Keratinocyte (primary cell): ENCODE measurements at regions not wholly inside any gene's neighbourhood (a gene's known extent, or its start where the extent isn't known, plus 50 kb on each side); places are given as distances from the start of the nearest gene placed in this dataset.

Experiments
- DNase-seq: peaks from one replicate; pipeline ENCODE4 v3.0.0-alpha.2; 2011; ENCODE audit warnings: low read depth, missing footprints, low spot score
- FAIRE-seq: peaks from 2 replicates; lab custom pipeline; 2011; peaks lifted over from hg19 to GRCh38; lab: Jason Lieb, UNC
- H2AFZ ChIP-seq: 2 replicates; pipeline ENCODE4 v1.6.0; 2012; ENCODE audit warnings: low read length, control low read depth, inconsistent platforms; ENCODE audit not compliant: control insufficient read depth
- H3K27ac ChIP-seq: 2 replicates; pipeline ENCODE4 v1.5.1; 2011; ENCODE audit warnings: low read length; ENCODE audit not compliant: control insufficient read depth, insufficient read depth
- H3K27me3 ChIP-seq: 3 replicates; pipeline ENCODE4 v1.6.0; 2011; ENCODE audit warnings: low read length; ENCODE audit not compliant: control insufficient read depth, insufficient read depth; ENCODE audit errors: extremely low read depth
- H3K36me3 ChIP-seq, 2 experiments: 2 replicates in 1 of 2; 3 replicates in 1 of 2; pipeline ENCODE4 v1.5.1; 2011; ENCODE audit warnings: low read length in 2 of 2, mild to moderate bottlenecking in 1 of 2; ENCODE audit not compliant: control insufficient read depth in 2 of 2, insufficient read depth in 2 of 2; ENCODE audit errors: extremely low read depth in 1 of 2
- H3K4me1 ChIP-seq: 3 replicates; pipeline ENCODE4 v1.5.1; 2011; ENCODE audit warnings: low read length; ENCODE audit not compliant: control insufficient read depth, insufficient read depth; ENCODE audit errors: extremely low read depth
- H3K4me2 ChIP-seq: 3 replicates; pipeline ENCODE4 v1.6.0; 2011; ENCODE audit warnings: low read depth, low read length; ENCODE audit not compliant: control insufficient read depth, insufficient read depth; ENCODE audit errors: extremely low read depth
- H3K4me3 ChIP-seq, 3 experiments: fragments of 200-600 bp in 1 of 3; sonication (generic) in 1 of 3; 2 replicates in 2 of 3; 3 replicates in 1 of 3; pipeline ENCODE4 v1.5.1; 2011 to 2016; ENCODE audit warnings: low read length in 3 of 3, mild to moderate bottlenecking in 3 of 3, control low read depth in 2 of 3, inconsistent platforms in 1 of 3, low read depth in 1 of 3, mixed read lengths in 1 of 3, mixed run types in 1 of 3, moderate library complexity in 1 of 3; ENCODE audit not compliant: control insufficient read depth in 2 of 3, insufficient read depth in 2 of 3; ENCODE audit errors: extremely low read depth in 1 of 3
- H3K79me2 ChIP-seq: 2 replicates; pipeline ENCODE4 v1.6.0; 2012; ENCODE audit warnings: low read length; ENCODE audit not compliant: control insufficient read depth, insufficient read depth
- H3K9ac ChIP-seq: 3 replicates; pipeline ENCODE4 v1.6.0; 2011; ENCODE audit warnings: low read length; ENCODE audit not compliant: control insufficient read depth, insufficient read depth; ENCODE audit errors: extremely low read depth
- H3K9me1 ChIP-seq: 3 replicates; pipeline ENCODE4 v1.6.0; 2011; ENCODE audit warnings: low read length; ENCODE audit not compliant: control insufficient read depth, insufficient read depth; ENCODE audit errors: extremely low read depth
- H3K9me3 ChIP-seq: 2 replicates; pipeline ENCODE4 v1.5.1; 2012; ENCODE audit warnings: low read depth, low read length; ENCODE audit not compliant: control insufficient read depth
- H4K20me1 ChIP-seq: 3 replicates; pipeline ENCODE4 v1.6.0; 2011; ENCODE audit warnings: low read length; ENCODE audit not compliant: control insufficient read depth, insufficient read depth; ENCODE audit errors: extremely low read depth
- CTCF ChIP-seq, 3 experiments: IDR thresholded peaks in 1 of 3; conservative IDR thresholded peaks in 1 of 3; optimal IDR thresholded peaks in 1 of 3; 2 replicates in 2 of 3; 3 replicates in 1 of 3; pipeline versions ENCODE3 to v1.5.1; 2011; ENCODE audit warnings: low read length in 3 of 3, mild to moderate bottlenecking in 3 of 3, moderate library complexity in 2 of 3, control low read depth in 1 of 3, inconsistent platforms in 1 of 3; ENCODE audit not compliant: insufficient read depth in 2 of 3; ENCODE audit errors: extremely low read depth in 1 of 3
- EZH2 ChIP-seq: IDR thresholded peaks from one replicate; pipeline ENCODE4 v1.6.1; 2012; ENCODE audit warnings: inconsistent platforms, mild to moderate bottlenecking, low read length, moderate library complexity
- dilution Hi-C: fragments of 300-500 bp; cut with MboI; formaldehyde crosslinking; loops from one replicate; pipeline ENCODE4 v1.7.0; 2020; ENCODE audit warnings: low sequenced_read_pairs; ENCODE audit not compliant: extremely low pct_ligation_motif_present

- dilution Hi-C loops: no loop called here
- DNase-seq (no peak), FAIRE-seq (no peak)
- Histone ChIP-seq H3K9ac (no peak overlapping the region), H3K36me3 (no peaks in the 10 kb centered on the region), H3K9me3 (no peaks in the 10 kb centered on the region), H3K4me1 (no peaks in the 10 kb centered on the region), H3K27me3 (no peaks in the 10 kb centered on the region), H3K4me3 (no peak overlapping the region), H3K79me2 (no peaks in the 10 kb centered on the region), H3K27ac (no peak overlapping the region), H3K9me1 (no peaks in the 10 kb centered on the region), H2AFZ (no peak overlapping the region), H4K20me1 (no peaks in the 10 kb centered on the region), H3K4me2 (no peak overlapping the region)
- TF ChIP-seq EZH2 (no peak), CTCF (optimal IDR thresholded peaks at IDR 0.05 in 1 of 3, IDR thresholded peaks at IDR 0.05 in 1 of 3, conservative IDR thresholded peaks at IDR 0.05 in 1 of 3; ENCODE audit: extremely low read depth in 1 of 3, insufficient read depth in 2 of 3, low read length in 3 of 3) (no peak)
Observed at GRCh38 chr5:3364433-3364832, 231.2 kb upstream of the IRX1 start.

GRCh38 chr5:3362606-3362910, 233.1 kb upstream of the IRX1 start:
- no peaks in the 10 kb centered on the region for H3K9me1 ChIP-seq
- no peaks in the 10 kb centered on the region for H3K36me3 ChIP-seq
- dilution Hi-C loops: no loop called here
- no peaks in the 10 kb centered on the region for H3K9me3 ChIP-seq
- H3K4me2 ChIP-seq: no peak overlapping the region
- no peak overlapping the region for H2AFZ ChIP-seq
- no peak for DNase-seq
- no peak overlapping the region for H3K9ac ChIP-seq
- no peak overlapping the region for H3K4me3 ChIP-seq
- no peaks in the 10 kb centered on the region for H3K27me3 ChIP-seq
- H3K79me2 ChIP-seq: no peaks in the 10 kb centered on the region
- no peaks in the 10 kb centered on the region for H4K20me1 ChIP-seq
- TF ChIP-seq EZH2 (no peak), CTCF (optimal IDR thresholded peaks at IDR 0.05 in 1 of 3, IDR thresholded peaks at IDR 0.05 in 1 of 3, conservative IDR thresholded peaks at IDR 0.05 in 1 of 3; ENCODE audit: extremely low read depth in 1 of 3, insufficient read depth in 2 of 3, low read length in 3 of 3) (no peak)
- no peaks in the 10 kb centered on the region for H3K4me1 ChIP-seq
- FAIRE-seq: no peak
- H3K27ac ChIP-seq: no peak overlapping the region
